HG03159 (cell line): ENCODE measurements at regions not wholly inside any gene's neighbourhood (a gene's known extent, or its start where the extent isn't known, plus 50 kb on each side); places are given as distances from the start of the nearest gene placed in this dataset.

Source experiments
- ATAC-seq: cut with Tn5 transposase; IDR thresholded peaks from one replicate; pipeline ENCODE4 v1.9.1; 2021; ENCODE audit warnings: mild to moderate bottlenecking, moderate library complexity; ENCODE audit not compliant: unreplicated experiment

DNA sequence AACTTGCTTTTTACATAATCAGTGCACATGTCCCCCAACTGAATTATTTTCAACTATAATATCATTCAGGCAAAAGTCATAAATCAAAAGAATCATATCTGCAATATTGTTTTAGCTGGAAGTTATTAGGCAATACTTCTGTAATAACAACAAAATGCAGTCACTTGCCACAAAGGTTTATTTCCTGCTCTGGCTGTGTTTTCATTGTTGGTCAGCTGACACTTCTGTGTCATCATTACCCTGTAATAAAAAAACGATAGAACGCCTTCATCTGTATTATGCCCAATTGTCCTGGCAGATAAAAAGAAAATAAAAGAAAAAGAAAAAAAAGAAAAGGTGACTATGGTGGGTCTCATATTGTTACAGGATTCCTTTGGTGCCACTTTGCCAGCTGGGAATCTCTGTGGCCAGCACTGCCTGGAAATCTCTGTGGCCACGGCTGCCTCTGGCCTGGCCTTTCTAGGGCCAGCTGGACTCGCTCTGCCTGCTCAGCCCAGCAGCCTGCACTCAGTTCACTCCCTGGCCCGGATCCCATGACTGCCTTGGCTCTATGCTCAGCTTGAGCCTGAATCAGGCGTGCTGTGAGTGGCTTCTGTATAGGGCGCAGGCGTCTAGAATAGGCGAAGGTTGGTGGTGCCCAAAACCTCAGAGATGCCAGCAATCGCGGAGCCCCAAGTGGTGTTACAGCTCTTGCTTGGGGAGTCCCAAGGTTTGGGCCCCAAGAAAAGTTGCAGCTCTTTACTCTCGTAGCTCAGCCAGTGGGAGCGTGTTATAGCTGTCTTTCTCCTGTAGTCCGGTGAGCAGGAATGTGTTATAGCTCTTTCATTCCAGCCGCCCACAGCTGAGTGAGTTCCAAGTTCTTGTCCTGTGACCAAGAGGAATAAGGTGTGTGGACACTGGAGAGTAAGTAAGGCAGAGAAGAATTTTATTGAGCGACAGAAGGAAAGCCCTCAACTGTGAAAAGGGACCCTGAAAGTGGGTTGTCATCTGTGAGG lies 1227.1 kb downstream of the SLITRK1 start:
- no peak for ATAC-seq

DNA sequence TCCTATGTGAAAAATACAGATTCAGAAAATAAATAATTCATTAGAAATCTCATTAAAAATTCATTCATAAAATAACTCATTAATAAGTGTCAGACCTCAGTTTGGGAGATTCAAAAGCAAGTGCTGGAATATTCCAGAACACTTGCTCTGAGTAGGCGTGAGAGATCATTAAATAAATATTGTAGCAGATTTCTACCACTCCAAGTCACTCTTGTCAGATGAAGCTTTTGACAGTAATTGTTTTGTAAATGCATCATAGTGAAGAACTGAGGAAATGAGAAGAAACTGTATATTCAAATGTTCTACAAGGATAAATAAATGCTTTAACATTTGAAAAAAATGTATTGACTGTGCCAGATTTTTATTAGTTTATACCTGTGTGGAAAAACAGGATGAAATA lies 1228.1 kb downstream of the SLITRK1 start:
- ATAC-seq = no peak

DNA sequence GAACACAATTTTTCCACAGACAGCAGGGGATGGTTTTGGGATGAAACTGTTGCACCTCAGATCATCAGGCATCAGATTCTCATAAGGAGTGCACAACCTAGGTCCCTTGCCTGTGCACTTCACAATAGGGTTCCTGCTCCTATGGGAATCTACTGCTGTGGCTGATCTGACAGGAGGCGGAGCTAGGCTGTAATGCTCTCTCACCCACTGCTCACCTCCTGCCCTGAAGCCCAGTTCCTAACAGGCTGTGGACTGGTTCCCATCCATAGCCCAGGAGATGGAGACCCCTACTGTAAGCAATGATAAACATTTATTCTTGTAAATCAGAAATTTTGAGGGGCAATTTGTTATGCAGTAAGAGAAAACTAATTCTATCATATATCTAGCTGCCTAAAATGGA lies 1234.7 kb downstream of the SLITRK1 start:
- ATAC-seq = no peak

DNA sequence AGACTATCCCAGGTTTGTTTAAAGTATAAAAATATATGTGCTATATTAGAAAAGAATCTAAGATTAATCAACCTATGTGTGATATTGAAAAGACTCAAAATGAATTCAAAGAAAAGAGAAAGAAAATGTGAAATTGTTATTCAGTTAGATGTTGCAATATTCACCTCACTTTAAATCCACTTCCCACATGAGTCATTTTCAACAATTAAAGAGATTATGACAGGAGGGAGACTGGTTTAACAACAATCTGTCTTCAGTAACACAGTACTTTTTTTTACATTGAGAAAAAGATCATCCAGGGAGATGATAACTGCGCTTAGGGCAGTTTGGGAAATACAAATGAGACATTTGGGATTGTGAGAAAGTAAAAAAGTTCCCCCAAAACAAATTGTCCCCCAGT lies 1246.2 kb downstream of the SLITRK1 start:
- no peak for ATAC-seq

DNA sequence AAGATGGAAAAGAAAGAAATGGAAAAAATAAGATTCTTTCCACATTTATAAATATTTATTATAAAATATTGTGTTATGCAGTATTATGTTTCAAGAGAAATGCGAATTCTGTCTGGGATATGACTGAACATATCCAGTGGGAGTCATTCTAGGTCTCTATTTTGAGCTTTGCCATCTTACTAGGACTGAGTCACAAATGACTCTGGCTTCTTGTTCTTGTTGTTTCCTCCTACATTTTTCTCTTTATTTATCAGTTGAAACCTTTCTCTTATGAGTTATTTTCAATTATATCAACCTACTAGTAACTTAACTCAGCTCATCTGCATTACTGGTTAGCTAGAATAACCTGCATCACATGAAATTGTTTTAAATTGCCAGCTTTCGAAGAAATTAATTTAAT lies 1247.3 kb downstream of the SLITRK1 start:
- no peak for ATAC-seq

DNA sequence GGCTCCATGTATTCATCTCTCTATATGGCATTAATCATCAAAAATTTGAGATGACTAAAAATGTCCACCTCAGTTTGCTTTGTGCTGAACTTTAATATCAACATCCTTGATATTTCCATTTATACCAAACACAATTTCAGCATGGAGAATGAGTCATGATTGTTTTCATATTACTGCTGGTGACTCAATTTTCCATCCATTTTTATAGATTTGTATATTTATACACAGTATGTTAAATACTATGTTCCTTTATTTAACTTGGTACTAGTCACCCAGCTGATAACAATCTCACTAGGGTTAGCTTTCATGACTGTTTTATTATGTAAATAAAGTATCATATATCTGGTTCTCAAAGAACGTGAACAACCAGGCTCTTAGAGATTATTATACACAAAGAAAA lies 1255.1 kb downstream of the SLITRK1 start:
- ATAC-seq = no peak

DNA sequence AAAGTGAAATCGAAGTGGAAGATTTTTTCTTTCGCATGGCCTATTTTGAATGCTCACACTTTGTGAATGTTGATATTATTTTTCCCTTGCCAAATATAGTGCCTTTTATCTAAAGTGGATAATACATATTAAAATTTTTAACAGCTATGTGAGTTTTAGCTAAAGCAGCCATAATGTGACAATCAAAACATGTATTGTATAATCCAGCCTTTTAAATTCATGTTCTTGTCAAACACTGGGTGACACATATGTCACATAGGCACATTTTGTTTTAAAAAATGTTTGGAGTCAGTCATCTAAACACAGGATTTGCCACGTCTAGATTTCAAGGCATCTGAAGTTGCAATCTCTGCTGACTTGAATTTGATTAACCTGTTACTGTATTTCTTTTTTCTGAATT lies 1256.6 kb downstream of the SLITRK1 start:
- no peak for ATAC-seq

DNA sequence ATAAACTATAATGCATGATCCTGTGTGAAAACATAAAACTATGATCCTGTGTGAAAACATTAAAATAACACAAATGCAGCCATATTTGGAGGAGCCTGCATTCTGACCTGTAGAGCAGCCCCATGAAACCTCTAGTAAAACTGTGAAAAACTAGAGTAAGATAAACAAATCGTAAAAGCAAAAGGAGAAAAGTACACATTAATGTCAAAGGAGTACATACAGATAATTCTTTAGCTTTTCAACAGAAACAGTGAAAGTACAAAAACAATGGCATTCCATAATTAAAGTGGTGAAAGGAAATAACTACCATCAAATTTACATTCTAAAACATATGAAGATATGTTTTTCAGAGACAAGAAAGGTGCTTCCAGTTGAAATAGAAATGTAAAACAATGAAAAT lies 1267.2 kb downstream of the SLITRK1 start:
- no peak for ATAC-seq

DNA sequence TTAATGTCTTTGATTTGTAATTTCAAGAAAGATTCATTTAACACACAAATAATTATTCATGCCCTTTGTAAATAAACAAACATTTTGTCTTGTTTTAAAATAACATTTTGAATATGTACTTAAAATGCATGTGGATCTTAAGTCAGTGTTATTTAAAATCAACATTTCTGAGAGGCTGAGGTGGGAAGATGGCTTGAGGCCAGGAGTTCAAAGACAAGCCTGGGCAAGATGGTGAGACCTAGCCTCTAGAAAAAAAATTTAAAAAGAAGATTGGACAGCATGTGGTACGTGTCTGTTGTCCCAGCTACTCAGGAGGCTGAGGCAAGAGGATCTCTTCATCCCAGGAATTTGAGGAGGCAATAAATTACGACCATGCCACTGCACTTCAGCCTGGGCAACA lies 1268.2 kb downstream of the SLITRK1 start:
- no peak for ATAC-seq

DNA sequence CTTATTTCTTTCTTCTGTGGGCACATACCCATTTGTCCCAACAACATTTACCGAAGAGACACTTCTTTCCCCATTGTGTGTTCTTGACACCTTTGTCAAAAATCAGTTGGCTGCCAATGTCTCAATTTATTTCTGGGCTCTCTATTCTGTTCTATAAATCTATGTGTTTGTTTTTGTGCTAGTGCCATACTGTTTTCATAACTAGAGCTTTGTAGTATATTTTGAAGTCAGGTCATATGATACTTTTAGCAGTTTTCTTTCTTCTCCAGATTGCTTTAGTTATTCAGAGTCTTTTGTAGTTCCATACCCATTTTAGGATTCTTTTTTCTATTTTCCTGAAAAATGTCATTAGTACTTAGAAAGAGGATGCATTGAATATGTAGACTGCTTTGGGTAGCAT lies 1276.3 kb downstream of the SLITRK1 start:
- no peak for ATAC-seq

DNA sequence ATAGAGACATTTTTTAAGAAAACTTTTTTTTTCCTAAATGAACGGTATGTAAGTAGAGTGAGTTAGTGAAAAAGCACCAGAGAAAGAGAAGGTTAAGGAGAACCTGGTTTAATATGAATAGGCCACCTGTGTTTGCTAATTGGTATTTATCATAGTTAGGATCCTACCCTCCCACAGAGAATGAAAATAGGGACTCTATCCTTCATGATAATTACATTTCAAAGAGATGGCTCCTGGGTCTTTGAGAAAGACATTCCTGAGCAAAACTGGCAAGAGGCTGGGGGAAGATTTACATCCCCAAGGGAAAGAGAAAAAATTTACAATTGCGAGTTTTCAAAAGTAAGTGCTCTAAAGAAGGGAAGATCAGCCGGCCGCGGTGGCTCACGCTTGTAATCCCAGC lies 1284.5 kb downstream of the SLITRK1 start:
- ATAC-seq = no peak

DNA sequence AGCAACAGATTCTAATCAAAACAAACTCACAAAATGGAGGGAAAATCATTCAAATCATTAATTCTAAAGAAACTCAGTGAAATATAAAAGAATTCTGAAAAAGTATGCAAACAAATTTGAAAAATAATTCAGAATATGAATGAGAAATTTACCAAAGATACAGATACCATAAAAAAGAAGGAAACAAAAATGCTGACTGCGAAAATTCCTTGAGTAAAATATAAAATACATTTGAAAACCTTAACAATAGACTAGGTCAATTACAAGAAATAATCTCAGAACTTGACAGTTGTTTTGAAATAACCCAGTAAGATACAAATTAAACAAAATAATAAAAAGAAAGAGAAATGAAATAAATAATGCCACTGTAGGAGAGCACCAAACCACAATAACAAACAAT lies 1289.0 kb downstream of the SLITRK1 start:
- ATAC-seq = no peak

DNA sequence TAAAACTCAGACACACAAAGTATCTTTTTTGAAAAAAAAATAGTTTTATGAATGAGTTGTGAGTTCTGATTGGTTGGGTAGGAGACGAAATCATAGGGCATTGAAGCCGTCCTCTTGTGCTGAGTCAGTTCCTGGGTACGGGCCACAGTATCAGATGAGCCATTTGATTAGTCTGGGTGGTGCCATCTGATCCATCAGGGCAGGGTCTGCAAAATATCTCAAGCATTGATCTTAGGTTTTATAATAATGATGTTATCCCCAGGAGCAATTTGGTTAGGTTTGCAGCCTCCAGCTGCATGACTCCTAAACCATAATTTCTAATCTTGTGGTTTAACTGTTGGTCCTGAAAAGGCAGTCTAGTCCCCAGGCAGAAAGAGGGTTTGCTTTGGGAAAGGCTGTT lies 1310.6 kb downstream of the SLITRK1 start:
- no peak for ATAC-seq

DNA sequence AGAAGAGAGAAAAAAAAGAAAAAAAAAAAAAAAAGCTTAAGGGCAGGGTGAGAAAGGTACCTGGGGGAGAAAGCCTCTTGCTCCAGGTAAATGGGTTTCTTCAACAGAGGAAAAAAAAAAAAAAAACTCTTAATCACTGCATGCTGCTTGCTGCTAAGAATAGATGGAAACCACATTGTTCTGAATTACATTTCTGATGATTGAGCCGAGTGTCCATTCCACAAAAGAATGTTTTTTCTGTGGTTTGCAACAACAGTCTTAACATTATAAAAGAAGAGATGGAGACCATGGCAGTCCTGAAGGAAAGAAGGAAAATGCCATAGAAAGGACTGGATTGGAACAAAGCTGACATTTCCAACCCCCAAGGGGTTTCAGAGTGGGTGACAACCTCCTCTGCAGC lies 1312.7 kb downstream of the SLITRK1 start:
- no peak for ATAC-seq

DNA sequence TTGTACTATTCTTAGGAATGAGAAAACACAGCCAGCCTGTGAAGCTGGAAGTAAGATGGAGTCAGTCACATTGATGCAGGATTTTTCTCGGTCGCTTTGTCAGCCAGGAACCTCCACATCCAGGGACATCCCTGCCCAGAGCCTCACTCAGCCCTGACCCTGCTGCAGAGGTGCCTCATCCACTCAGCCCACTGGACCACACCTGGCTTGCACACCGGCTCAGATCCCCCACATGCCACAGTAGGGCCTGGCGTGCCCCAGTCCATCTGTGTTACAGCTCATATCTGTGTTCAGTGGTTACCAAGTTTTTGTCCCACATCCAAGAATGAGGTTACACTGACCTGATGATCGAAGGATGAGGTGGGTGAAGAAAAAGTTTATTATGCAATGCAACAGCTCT lies 1315.4 kb downstream of the SLITRK1 start:
- ATAC-seq = no peak

DNA sequence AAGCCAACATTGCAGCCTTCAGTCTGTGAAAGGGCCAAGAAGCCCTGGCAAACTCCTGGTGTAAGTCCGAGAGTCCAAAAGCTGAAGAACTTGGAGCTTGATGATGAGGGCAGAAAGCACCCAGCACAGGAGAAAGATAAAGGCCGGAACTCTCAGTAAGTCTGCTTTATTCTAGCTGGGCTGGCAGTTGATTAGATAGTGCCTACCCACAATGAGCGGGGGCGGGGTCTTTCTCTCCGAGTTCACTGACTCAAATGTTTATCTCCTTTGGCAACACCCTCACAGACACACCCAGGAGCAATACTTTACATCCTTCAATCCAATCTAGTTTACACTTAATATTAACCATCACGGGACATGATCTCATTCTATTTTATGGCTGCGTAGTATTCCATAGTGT lies 1317.1 kb downstream of the SLITRK1 start:
- ATAC-seq = no peak

DNA sequence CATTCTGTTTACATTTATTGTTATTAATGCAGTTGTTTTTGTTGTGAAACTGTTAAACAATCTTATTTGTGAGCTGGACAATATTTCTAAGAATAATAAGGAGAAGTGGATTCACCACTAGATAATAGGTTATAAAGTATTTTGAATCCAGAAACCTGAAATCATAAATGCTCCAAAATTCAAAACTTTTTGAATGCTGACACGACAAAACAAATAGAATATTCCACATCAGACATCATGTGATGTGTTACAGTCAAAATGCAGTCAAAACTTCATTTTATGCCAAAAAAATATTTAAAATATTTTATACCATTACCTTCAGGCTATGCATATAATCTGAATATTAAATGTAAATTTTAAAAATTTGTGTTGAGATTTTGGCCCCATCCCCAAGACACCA lies 1321.4 kb downstream of the SLITRK1 start:
- ATAC-seq = no peak

DNA sequence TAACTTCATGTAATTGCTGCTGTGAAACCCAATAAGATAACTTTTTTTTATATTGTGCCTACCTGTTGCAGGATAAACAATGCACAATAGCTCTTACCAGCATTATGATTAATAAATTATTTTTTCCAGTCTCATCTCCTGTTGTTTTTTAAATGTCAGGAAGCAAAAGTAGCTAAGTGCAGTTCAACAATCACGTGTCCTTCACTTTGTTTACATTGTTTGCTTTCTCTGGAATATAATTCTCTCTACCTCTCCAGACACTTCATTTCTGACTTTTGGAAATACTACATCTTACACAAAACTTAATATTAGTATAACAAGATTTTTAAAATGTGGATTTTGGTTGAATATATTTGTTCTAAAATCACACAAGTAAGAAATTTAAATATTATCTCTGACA lies 1359.4 kb downstream of the SLITRK1 start:
- no peak for ATAC-seq

DNA sequence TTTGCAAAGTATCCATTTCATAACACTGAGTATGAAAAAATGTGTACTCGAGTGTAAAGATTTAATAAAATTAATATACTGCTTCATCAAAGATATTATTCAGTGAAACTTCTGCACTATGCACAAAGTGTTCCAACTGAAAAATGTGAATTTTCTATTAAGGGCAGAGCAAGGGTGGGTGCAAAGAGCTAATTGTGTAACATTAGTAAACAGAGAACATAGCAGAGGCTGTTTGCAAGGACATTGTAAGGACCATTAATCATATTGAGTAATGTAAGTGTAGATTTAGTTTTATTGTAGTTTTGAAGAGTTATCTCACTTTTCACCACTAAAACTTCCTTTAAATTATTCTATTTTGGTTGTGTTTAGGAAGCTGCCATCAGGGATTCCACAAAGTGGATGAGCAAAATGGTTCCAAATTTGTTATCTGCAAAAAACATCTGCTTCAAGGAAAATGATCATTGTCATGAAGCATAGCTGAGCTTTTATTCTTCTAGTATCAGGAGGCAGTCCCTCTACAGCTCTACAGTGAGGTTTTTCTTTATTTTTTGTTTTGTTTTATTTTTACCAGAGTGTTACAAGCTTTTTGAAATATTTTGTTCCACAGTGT lies 1375.4 kb downstream of the SLITRK1 start:
- ATAC-seq = no peak

DNA sequence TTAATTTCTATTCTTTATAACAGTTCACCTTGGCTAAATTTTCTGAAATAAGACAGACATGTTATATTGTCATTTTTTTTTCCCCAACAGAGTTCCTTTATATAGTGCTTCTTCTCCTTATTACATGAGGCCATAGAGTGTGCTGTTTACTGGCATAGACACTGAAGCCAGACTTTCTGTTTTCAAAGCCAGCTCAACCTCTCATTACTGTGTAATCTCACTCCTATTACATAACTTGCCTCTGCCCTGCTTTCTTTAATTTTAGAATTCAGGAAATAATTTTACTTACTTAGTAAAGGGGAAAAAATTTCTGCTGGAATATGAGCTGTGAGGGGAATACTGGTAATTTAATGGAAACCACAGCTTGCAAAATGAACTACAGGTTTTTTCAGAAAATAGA lies 1380.4 kb downstream of the SLITRK1 start:
- no peak for ATAC-seq

DNA sequence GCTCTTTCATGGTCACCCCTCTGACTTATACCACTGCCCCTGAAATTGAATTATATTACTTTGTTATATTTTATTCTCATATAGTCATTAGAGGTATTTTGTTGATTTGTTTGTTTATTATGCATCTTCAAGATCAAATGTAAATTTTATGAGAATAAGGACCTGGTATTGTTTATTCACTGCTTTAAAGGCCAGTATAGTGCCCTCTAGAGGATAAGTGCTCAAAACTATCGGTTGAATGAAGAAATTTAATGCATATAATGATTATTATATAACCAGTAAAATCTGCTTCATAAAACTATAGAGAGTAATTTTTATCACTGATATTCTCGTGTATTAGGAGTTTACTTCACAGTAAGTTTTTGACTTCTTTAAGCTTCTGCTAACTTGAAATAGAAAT lies 1401.9 kb downstream of the SLITRK1 start:
- ATAC-seq = no peak

DNA sequence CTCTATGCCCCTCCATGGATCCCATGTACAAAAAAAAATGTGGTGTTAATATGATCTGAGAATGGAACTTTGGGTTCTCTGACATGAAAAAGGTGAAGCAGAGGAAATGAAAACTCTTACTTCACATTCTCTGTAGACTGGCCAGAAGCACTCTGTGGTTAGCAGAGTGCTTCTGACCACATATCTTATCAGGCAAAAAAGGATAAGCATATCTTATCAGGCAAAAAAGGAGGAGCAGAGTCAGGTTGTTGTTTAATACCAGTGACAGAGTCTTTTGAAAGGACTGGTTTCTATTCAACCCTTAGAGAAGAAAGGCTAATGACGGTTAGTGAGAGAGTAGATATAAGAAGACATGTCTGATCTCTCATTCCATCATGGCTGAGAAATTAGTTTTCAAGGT lies 1404.8 kb downstream of the SLITRK1 start:
- no peak for ATAC-seq
